GM18511 (cell line): ENCODE measurements at regions not wholly inside any gene's neighbourhood (a gene's known extent, or its start where the extent isn't known, plus 50 kb on each side); places are given as distances from the start of the nearest gene placed in this dataset.

Experiments
- ATAC-seq: cut with Tn5 transposase; IDR thresholded peaks from one replicate; pipeline ENCODE4 v1.9.1; 2021; ENCODE audit warnings: mild to moderate bottlenecking, moderate library complexity; ENCODE audit not compliant: unreplicated experiment

- no peak for ATAC-seq
Measured at GRCh38 chr3:159210336-159210735, 408.5 kb downstream of the MFSD1 start.

DNA sequence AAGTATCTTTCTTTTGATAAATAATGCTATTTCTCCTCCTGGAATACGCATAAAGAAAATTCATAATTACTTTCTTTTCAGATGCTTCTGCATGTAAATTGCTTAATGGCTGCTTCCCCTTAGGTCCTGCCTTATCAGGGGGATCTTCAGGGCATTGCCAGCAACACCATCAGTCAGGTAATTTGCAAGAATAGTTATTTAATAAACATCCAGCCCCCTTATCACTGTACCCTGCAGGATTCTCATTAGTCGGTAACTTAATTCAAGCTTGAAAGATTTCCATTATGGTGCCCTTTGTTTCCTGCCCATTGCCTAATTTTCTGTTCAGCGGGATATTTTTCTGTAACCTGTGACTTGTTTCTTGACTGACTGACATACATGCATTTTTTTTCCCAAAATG is 414.5 kb downstream of the MFSD1 start:
- no peak for ATAC-seq

DNA sequence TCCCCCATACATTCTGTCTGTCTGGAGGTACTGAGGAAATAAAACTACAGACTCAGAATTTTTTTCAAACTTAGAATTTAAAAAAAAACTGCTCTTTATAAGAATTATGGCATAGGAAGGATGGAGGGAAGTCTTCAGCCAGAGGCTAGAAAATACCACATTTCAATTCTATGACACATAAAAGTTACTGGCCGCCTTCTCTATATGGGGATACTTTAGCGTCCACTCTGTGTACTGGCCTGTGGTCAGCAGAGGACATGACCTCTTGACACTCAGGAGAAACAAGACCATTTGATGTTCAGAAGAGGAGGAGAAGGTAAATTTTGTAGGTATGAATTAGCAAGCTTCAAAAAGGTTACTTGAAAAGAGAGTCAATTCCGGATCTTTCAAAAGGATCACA is 417.4 kb downstream of the MFSD1 start:
- ATAC-seq, result no peak

GRCh38 chr3:159221335-159221734 is 419.5 kb downstream of the MFSD1 start:
- no peak for ATAC-seq

- ATAC-seq, result no peak
Measured at GRCh38 chr3:159229116-159229680, 427.3 kb downstream of the MFSD1 start.

- ATAC-seq, result no peak
Measured at GRCh38 chr3:159232966-159233365, 431.1 kb downstream of the MFSD1 start.

DNA sequence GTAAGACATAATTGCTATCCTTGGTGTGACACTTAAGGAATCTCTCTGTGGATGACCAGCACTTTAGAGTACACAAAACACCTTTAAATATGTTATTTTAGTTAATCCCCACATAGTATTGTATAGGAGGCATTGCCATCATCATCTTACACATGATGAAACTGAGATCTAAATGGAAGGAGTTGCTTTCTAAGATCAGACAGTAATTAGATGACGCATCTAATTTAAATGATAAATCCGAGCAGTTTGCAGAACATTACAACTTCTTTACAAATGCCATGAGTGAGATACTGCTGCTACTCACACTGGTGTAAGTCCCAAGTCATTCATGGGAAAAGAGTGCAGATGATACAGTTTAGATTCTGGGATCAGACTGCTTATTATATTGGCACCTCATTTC is 431.9 kb downstream of the MFSD1 start:
- no peak for ATAC-seq

DNA sequence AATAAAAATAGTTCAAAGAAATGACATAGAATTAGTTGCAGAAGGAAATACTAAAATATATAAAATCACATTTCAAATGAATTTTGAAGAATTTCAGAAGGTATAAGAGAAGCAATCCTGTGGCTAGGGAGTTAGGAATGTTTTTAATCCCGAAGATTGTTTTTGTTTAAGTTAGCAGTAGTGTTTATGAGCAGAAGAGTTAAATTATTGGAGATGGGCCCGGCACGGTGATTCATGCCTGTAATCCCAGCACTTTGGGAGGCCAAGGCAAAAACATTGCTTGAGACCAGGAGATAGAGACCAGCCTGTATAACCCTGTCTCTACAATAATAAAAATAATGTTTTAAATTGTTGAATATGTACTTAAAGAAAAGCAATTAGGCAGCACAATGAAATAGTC is 432.5 kb downstream of the MFSD1 start:
- ATAC-seq, result no peak

DNA sequence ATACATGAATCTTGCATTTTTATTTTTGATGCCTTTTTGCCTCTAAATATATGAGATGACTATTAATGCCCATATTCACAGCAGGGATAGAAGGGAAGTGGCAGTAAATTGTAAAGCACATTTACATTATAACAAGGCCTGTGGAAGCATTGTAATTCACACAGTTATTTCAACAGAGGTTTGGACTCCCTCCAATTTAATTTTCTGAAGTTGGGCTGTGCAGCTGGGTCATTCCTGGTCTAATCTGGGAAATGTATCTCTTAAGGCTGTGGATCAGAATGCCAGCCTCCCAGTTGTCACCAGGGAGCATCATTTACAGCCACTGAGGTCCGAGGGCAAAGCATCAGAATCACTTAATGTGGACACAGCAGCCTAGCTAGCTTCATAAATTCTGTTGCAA is 434.5 kb downstream of the MFSD1 start:
- ATAC-seq, result no peak

DNA sequence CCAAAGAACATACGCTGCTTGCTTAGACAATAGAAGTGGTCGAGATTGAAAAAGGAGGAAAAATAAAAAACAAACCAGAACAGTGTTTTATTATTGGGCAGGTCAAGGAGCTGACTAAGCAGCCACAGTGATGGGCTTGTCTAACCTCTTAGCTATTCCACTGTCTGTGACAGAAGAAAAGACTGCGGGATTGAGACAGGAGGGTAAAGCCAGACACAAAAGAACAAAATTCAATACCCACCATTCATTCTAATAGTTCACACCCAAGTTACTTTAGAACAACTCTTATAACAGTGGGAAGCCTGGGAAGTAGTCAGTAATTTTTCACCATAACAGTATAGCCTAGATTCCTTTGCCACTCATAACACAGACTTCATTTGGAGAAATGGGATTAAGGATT is 435.4 kb downstream of the MFSD1 start:
- no peak for ATAC-seq

DNA sequence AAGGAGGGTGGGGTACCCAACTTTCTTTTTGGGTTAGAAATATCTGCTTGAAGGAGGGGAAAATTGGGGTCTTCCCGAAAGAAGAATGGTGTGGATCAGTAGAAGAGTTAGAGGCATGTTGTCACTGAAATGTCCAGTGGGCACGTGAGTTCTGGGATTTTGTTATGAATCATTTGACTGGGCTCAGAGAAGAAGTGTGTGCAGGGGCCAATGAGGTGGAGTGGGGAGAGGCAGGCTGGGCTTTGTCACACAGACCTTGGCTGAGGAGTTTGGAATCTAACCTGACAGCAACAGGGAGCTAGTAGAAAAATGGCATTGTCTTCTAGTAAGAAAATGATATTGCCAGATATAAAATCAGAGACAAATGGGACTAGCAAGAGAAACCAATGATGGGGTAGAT is 436.8 kb downstream of the MFSD1 start:
- ATAC-seq, result no peak

GRCh38 chr3:159239059-159239458 is 437.2 kb downstream of the MFSD1 start:
- ATAC-seq, result no peak

DNA sequence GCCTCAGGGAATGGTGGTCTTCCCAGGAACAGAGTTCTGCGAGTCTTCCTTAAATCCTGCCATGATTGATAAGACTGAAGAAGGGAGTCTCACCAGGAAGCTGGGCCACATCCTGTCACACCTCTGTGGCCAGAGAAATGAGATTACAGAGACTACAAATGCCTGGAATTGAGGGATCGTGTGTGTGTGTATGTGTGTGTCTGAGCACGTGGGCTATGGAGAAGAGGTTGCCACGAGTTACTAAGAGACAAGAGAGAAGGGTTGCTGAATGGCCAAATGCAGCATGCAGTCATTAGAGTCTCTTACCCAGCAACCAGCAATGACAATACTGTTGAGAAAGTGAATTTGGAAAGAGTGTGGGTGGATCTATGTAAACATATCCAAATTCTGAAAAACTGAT is 443.1 kb downstream of the MFSD1 start:
- ATAC-seq, result no peak

DNA sequence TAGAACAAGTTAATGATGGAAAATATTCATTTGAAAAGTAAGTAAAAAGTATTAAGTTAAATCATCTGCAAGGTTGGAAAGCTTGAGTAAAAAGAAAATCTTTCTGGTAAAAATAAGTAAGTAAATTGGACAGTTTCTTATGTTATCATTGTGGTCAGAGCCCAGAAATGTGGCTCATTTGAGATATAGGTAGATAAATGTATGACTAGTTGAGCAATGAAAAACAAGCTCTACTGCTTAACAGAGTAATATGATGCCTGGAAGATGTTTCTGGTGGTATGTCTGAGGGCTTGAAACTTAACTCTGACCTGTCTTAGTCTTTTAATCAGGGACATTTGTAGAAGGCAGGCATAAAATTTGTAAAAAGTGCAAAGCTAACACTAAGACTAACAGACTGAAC is 444.0 kb downstream of the MFSD1 start:
- ATAC-seq, result no peak

DNA sequence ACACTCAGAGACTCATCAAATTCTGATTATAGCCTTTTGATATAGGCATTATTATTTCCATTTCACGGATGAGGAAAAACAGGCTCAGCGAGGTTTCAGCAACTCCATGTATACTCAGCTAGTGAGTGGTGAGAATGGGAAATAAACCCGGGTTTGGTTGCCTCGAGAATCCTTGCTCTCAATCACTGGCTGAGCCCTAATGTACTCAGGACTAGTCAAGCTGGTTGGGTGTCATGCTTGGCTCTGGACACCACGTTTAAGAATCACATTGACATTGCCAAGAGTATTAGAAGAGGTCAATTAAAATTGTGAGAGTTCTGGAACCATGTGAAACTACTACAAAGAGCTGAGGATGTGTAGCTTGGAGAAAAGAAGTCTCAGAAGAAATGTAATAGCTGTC is 444.5 kb downstream of the MFSD1 start:
- ATAC-seq, result no peak

- no peak for ATAC-seq
Measured at GRCh38 chr3:159249472-159250174, 447.8 kb downstream of the MFSD1 start.

DNA sequence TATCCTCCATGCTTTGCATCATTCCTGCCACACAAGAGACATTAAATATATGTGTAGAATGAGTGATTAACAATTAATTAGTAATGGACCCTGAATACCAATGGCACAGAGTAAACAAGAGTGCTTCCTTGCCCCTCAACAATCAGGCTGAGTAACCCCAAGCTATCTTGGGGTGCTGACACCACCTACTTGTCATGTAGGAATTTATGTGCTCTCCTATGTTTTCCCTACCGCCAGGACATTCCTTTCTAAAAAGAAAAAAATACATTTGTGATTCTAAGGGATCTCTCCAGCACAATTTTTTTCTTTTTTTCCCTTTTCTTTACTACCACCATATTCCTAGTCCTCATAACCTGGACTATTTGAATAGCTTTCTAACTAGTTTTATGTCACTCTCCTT is 449.1 kb downstream of the MFSD1 start:
- ATAC-seq, result no peak

- ATAC-seq, result no peak
Measured at GRCh38 chr3:159252274-159252673, 450.4 kb downstream of the MFSD1 start.

- ATAC-seq, result no peak
Measured at GRCh38 chr3:159252772-159253384, 451.0 kb downstream of the MFSD1 start.

DNA sequence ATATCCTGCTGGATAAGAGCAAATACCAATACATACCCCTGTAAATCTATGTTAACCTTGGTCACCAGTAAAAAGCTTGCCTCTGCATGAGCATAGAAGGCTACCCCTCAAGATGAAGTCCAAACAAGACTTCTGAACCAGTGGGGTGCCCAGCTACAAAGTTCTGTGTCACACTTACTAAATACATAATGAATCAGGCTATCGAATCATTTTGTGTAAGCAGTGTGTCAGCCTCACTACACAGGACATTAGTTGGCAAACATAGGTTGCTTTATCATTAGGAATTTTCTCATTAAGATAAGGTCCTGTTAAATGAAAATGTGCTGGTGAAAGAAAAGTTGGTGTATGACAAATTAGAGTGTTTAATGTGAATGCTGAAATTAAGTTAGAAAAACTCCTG is 452.0 kb downstream of the MFSD1 start:
- no peak for ATAC-seq

DNA sequence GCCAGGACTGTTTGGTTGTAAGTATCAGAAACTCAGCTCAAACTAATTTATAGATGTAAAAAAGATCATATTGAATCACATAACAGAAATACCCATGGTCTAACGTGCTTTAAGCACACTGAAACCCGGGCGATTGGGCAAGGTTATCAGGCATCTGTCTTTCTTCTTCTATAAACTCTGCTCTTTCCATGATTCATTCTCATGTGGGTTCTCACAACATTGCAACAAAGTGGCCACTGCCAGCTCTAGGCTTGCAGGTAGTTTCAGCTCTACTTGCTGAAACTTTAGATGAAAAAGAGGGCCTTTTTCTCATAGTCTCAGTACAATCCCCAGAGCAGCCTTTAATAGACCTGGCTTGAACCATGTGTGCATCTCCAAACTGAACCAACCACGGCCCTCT is 456.1 kb downstream of the MFSD1 start:
- no peak for ATAC-seq

GRCh38 chr3:159258934-159259333 is 457.1 kb downstream of the MFSD1 start:
- no peak for ATAC-seq
